LHCN-M2 (cell line): ENCODE measurements at regions not wholly inside any gene's neighbourhood (a gene's known extent, or its start where the extent isn't known, plus 50 kb on each side); places are given as distances from the start of the nearest gene placed in this dataset.
A peak's percentile ranks its signal among the peaks of the same experiment; 100 is the strongest.

Experiments
- DNase-seq: peaks from one replicate; pipeline ENCODE4 v3.0.0-alpha.2; 2012; ENCODE audit warnings: low read depth

DNA sequence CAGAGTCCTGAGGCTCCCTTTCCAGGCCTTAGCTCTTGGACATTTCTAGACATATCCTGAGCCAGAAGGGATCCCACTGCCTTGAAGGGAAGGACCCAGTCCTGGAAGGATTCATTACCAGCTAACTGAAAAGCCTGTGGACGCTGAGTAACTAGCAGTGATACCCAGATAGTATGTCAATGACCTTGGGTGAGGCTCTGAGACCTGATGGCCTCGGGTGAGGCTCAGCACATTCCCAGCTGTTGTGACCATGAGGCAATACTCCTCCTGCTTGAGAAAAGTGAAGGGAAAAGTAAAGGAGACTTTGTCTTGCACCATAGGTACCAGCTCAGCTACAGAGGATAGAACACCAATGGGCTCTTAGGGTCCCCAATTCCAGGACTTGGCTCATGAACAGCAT, 268.1 kb downstream of the DKK2 start:
- peak; percentile 89 for DNase-seq

DNA sequence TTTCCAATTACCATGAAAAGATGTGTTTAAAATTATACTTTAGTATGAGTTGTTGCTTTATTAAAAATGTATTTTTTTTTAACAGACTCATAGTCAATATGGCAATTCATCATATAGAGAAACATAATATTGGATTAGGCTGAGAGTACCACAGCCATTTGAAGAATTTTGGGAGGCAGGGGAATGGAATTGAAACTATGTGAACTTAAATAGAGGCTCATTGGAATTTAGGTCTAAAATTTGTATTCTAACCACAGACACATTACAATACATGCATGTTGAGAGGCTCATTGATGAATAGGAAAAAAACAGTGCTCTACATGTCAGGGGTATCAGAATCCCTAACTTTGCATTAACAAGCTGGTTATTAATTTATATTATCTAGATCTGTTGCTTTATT, 269.6 kb downstream of the DKK2 start:
- DNase-seq, result peak; percentile 53

DNA sequence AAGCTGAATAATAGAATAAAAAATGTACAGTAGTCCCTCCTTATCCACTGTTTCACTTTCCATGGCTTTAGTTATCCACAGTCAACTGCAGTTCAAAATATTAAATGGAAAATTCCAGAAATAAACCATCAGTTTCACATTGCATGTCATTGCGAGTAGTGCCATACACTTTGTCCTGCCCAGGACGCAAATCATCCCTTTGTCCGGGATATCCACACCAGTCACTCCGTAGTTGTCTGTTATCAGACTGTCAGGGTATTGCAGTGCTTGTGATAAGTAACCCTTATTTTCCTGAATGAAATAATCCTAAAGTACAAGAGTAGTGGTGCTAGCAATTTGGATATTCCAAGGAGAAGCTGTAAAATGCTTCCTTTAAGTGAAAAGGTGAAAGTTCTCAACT, 271.3 kb downstream of the DKK2 start:
- no peak for DNase-seq

DNA sequence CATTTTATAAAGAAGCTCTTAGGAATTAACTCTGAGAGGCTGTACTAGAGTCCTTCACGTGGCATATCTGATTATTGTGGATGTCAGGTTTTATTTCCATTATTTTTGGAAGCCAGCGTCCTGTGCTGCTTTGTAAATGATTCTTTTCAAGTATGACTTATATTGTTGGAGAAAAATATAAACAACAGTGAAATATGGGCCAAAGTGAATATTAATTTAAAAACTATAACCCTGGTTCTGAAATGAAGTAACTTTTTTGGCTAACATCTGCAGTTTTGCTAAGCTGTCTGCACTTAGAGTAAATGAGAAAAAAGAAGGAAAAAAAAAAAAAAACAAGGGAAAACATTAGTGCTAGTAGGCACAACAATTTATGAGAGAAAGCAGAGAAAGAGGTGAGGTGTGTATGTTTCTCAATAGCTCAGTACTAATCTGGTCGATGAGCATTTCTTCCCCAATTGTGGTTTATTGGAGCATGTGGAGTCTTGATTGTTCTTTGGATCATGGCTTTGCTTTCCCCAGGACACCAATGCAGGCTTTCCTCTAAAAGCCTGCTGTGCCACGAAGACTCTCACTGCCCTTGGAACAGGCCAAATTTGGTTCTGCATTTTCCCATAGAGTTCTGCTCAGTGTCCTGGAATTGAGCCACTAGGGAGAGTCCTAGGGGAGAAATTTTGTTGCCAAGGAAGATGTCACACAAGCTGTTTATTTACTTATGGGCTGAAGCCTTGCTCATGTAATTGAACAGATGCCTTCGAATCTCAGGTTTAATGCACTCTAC, 273.3 kb downstream of the DKK2 start:
- peak; percentile 73 for DNase-seq

DNA sequence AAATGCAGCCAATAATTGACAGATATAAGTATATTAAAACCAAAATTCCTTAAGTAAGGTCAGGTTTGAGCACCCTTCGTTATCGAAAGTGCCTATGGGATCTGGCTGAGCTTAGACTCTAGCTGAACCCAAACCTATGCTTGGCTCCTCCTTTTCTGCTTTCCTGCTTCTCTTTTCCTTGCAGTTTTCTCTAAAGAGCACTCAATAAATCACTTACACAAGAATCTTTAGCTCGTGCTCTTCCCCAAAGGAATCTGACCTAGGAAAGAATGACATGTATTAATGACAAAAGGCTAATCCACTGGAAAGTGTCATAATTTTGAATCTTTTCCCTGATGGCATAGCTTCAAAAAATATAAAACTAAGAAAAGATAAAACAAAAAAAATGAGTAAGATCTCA, 282.7 kb downstream of the DKK2 start:
- DNase-seq, result no peak

DNA sequence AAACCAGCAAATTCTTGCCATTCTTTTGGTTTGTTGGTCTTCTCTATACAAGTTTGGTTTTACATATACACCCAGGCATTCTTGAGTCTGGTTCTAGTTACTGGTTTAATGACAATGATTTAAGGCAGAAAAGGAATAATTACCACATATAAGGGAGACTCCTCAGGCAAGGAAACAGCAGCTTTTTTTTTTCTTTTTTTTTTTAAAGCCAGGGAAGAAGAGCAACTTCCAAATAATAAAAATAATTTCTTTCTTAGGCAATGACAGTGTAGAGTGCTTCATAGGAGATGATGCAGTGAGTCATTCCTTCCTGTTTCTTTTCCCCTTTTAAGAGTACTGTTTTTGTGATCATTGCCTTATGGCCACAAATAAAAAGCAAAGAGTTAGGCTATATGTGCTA, 289.7 kb downstream of the DKK2 start:
- peak; percentile 34 for DNase-seq

DNA sequence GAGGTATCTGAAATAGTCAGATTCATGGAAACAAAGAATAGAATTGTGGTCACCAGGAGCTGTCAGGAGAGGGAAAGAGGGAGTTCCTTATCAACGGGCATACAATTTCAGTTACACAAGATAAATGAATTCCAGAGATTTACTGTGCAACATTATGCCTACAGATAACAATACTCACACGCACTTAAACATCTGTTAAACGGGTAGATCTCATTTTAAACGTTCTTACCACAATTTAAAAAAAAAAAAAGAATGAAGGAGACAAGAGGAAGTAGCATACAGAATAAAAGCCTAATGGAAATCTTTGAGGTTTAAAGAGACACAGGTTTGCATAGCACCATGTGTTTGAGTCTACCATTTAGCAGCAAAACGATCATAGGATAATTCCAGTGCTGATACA, 298.0 kb downstream of the DKK2 start:
- no peak for DNase-seq

DNA sequence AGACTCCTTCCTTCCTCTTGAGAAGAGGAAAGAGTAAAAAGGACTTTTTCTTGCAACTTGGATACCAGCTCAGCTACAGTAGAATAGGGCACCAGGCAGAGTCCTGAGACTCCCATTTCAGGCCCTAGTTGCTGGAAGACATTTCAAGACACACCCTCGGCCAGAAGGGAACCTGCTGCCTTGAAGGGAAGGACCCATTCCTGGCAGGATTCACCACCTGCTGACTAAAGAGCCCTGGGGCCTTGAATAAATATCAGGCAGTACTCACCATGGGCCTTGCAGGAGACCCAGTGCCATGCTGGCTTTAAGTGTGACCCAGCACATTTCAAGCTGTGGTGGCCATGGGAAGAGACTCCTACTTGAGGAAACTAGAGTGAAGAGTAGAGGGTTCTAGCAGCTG, 317.6 kb downstream of the DKK2 start:
- no peak for DNase-seq

DNA sequence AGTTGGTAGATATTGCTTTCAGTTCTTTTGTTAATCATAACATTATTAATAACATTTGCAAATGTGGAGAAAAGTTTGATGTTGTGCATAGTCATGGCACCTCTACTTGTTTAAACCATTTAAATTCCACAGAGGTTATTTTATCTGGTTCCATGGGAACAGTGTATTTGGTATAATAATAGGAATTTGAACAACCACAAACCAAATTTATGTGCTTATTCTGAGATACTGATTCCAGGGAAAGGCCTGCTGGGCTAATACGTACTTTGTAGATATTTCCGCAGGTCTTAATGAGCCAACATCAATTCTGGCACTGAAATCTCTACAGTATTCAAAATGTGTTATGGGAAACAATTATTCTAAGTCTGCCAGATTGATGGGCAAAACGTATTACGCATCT, 319.0 kb downstream of the DKK2 start:
- DNase-seq, result peak; percentile 7

DNA sequence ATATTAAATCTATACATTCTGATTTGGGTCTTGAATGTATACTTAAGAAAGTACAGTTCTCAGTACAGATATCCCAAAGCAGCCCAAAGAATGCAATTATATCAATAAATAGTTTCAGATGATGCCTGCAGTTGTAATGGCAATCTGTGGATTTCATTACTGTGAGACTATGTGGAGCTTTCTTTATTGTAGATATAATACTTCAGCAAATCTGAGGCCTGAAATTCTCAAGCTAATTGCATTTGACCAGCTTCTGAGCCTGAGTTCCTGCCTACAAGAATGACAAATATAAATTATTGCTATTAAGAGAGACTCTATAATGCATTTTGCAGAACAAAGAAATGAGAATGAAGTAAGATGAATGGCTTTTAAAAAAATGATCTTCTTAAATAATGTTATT, 320.3 kb downstream of the DKK2 start:
- no peak for DNase-seq

DNA sequence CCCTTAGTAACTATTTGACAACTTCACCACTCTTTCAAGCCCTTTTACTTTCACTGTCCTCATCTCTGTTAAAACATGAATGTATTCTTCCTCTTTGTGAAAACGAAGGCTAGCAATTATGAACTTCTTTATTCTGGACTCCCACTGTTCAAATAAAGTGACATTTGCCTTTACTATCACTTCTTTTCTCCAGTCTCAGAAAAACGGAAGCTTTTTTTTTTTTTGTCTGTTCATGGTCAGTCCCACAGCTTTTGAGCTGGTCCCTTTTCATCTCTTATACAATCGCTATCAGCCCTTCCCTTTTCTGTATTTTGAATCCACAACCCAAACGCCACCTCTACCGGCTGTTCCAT, 327.7 kb downstream of the DKK2 start:
- no peak for DNase-seq

DNA sequence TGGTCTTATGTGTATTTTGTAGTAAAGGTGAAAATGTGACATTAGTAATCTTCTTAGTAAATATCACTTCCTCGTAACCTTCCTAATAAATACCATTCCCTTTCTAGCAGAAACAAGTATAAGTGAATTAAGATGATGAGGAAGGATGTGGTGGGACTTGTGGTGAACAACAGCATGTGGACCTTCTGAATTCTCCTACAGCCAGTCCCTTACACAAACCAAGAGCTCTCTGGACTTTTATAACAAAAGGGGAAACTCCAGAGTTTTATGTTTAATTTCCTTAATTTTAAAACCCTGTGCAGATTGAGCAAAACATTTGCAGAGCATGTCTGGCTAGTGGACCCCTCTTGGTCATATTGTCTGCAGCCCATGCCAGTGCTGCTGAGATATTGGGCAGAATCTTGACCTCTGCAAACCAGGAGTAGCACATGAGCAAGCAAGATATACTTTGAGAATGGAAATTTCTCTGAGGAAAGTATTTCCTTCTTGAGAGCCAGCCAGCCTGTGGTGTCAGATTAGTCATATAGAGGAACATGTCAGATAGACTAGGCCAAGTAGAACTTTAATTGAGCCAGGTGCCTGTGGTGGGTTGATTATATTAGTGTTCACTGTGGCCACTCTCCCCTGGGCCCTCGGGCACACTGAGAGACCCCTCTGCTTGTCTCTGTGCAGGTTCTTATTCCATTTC, 328.2 kb downstream of the DKK2 start:
- DNase-seq, result peak; percentile 23

DNA sequence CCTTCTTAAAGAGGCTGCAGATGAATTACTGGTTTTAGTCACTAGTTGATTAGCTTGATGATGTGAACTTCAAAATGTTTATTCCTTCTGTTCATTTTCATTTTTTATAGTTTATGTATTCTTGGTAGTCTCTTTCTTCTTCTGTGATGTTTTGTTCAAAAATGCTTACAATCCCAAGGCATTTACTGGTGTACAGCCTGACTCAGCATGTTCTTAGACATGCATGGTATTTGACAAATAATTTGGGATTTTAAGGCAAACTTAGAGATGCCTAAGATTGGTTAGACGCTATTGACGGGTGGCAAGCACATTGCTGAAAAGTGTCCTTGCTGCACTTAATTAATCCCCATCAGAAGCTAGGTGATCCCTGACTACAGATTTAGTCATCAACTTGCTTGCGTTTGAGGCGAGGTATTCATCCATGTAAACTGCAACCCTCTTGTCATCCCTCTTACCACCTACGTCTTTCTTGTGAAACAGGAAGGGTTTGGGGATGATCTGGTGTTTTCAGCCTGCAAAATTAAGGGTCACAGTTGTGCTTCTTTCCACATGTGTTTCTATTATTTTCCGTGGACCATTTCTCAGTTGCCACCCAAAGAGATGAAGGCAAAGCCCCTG, 331.8 kb downstream of the DKK2 start:
- DNase-seq, result no peak

DNA sequence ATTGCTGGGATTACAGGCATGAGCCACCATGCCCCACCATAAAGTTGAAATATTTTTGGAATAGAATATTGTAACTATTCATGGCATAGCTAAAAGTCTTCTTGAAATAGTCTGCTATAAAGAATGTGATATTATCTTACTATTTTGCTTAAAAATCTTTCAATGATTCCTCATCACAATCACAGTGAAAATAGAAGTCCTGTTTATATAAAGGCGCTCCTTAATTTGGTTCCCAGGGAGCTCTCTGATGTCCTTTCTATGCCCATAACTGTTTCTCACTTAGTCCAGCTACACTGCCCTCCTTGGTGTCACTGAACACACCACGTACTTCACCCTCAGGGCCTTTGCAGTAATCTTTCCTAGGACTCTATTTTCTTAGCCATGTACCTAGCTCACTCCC, 331.7 kb upstream of the GIMD1 start:
- no peak for DNase-seq

DNA sequence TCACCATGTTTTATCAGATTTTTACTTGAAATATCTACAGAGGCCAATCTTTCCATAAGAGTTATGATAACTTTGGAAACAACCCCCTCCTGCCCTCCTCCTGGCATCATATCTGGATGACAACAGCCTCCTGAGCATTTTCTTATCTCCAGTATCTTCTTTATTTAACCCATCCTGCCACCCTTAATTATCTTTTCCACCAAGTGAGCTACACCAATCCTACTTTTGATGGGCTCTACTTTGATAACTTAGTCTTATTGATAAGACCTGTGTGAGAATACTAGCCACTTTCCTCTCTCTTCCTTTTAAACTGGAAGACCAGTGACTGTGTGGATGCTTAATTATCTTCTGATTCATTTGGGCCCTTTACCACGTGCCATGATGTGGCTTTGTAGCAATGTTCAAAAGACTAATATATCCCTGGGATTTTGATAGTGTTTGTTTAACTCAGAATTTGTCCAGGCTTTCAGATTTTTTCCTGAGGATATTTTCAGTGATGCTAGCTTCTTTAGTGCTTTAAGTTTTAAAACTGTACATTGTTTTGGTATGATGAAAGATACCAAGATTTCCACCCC, 330.1 kb upstream of the GIMD1 start:
- DNase-seq, result no peak

DNA sequence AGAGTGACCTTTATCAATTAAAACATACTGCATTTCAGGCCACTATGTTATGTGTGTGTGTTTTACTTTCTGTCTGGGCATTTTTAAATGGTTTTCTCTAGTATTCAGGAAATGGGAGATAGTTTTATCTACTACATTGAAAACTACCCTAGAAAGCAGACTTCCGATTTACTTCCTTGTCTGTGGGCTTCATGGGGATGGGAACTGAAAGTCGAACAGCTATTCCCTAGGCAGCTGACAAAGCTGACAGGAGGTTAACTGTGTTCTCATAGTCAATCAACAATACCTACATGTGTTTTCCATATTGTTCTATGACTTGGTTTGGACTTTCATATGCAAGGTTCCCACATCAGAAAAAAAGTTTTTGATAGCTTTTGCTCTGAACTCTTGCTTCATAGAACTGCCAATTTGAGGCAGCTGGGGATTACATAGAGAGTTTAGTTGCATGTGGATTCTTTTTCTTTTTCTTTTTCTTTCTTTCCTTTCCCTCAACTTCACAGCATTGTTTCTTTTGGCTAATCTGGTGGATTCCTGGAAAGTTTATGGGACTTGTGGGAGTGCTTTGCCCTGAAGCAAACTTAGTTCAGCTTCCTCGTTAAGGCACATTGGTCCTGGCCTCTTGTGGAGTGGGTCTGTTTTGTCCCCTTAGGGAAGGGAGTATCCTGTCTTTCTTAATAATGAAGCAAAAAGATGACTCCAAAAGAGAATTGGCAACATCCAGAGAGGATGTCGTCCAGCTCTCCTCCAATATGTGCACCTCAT, 327.1 kb upstream of the GIMD1 start:
- DNase-seq, result no peak

DNA sequence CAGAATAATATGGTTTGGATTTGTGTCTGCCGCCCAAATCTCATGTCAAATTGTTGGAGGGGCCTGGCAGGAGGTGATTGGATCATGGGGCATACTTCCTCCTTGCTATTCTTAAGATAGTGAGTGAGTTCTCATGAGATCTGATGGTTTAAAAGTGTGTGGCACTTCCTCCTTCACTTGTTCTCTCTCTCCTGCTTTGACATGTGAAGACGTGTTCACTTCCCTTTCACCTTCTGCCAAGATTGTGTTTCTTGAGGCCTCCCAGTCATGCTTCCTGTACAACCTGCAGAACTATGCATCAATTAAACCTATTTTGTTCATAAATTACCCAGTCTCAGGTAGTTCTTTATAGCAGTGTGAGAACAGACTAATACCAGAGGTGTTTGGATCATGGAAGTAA, 325.7 kb upstream of the GIMD1 start:
- DNase-seq, result no peak

DNA sequence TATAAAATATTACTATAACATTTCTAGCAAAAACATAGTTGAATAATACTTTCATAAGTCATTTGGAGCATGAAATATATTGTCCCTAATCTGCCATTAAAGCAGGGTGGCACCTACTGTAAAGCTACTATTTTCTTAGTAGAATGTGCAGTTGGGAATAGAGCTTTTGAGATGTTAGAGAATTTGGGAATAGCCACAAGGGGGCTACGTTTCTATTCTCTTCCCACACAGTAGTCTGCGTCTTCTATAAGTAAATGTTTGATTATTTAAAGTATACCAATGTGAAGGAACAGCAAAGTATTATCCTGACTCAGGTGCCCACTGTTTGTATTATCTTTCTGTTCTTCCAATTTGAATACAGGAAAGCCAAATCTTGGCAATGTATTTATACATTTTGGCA, 323.2 kb upstream of the GIMD1 start:
- DNase-seq, result no peak

DNA sequence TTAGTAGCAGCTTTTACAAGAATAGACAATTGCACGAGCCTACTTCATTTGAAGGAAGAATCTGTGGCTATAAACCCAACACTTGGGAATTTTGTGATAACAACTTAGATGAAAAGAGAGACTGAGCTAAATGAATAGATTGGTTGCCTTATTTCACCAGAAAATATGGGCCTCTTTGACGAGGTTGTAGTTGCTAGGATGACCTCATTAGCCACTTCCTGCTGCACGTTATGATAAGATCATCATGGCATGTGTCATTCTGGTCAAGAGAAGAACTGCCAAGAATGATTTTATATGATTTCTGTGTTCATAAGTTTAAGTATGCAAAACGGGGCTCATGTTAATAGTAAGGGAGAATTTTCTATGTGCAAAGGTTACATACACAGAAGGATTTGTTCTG, 321.9 kb upstream of the GIMD1 start:
- peak; percentile 69 for DNase-seq

DNA sequence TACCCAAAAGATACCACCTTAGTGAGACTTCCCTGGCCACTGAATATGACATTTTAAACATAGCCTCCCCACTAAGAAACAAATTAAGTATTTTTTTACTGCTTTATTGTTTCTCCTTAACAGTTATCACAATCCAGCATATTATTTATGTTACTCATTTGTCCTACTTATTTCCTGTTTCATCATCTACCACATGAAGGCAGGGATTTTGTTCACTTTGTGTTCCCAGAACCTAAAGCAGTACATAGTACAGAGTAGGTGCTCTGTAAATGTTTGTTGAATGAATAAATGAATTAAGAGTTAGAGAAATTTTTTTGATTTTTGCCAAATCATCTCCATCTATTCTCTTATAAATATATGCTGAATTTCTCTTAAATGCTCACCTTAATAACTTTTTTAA, 318.4 kb upstream of the GIMD1 start:
- no peak for DNase-seq

DNA sequence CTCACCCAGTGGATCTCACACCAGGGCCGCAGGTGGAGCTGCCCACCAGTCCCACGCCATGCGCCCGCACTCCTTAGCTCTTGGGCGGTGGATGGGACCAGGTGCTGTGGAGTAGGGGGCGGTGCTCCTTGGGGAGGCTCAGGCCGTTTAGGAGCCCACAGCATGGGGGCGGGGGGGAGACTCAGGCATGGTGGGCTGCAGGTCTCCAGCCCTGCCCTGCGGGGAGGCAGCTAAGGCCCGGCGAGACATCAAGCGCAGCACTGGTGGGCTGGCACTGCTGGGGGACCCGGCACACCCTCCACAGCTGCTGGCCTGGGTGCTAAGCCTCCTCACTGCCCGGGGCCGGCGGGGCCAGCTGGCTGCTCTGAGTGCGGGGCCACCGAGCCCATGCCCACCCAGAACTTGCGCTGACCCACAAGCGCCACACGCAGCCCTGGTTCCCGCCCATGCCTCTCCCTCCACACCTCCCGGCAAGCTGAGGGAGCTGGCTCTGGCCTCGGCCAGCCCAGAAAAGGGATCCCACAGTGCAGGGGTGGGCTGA, 312.9 kb upstream of the GIMD1 start:
- DNase-seq, result no peak

DNA sequence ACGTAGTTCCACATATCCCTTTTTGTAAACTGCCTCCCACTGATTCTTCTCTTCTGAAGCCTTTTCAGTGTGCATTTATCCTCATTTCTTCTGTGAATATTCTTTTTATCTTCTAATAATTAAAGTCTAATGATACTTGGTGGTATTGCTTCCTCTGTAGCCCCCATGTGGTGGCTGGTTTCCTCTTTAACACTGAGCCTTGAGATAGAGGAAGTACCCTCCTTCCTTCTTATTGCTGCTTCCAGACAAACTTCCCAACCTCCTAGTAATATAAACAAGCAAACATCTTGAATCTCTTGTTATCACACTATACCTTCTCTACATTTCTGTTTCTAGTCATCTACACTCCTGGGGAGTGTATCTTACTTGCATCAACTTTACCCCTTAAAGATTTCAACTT, 310.5 kb upstream of the GIMD1 start:
- DNase-seq, result no peak
